PFSK-1 (cell line): ENCODE measurements at regions not wholly inside any gene's neighbourhood (a gene's known extent, or its start where the extent isn't known, plus 50 kb on each side); places are given as distances from the start of the nearest gene placed in this dataset.

Experiments
- FOXP2 ChIP-seq: optimal IDR thresholded peaks from 2 replicates; pipeline ENCODE3; 2011; ENCODE audit warnings: borderline replicate concordance, control low read depth, inconsistent platforms; ENCODE audit not compliant: insufficient read depth; ENCODE audit errors: extremely low read length, extremely low read depth
- POLR2AphosphoS5 ChIP-seq: IDR thresholded peaks from 2 replicates; pipeline ENCODE4 v1.6.1; 2012; ENCODE audit warnings: low read depth, mild to moderate bottlenecking, control low read depth, low read length, moderate library complexity
- SIN3A ChIP-seq: IDR thresholded peaks from 2 replicates; pipeline ENCODE4 v1.6.1; 2012; ENCODE audit warnings: mild to moderate bottlenecking, low read length, moderate library complexity, borderline replicate concordance; ENCODE audit not compliant: insufficient read depth
- TAF1 ChIP-seq: IDR thresholded peaks from 2 replicates; pipeline ENCODE4 v1.6.1; 2012; ENCODE audit warnings: low read length, control low read depth, borderline replicate concordance; ENCODE audit not compliant: insufficient read depth
- TF ChIP-seq, protein P1 (sequence below), 2 experiments: IDR thresholded peaks; 2 replicates each; pipeline versions ENCODE4 v1.6.1 to v1.8.0; 2011 to 2012; ENCODE audit warnings: low read depth in 2 of 2, low read length in 2 of 2, control low read depth in 1 of 2, inconsistent platforms in 1 of 2, mild to moderate bottlenecking in 1 of 2, moderate library complexity in 1 of 2; ENCODE audit not compliant: insufficient read depth in 1 of 2

DNA sequence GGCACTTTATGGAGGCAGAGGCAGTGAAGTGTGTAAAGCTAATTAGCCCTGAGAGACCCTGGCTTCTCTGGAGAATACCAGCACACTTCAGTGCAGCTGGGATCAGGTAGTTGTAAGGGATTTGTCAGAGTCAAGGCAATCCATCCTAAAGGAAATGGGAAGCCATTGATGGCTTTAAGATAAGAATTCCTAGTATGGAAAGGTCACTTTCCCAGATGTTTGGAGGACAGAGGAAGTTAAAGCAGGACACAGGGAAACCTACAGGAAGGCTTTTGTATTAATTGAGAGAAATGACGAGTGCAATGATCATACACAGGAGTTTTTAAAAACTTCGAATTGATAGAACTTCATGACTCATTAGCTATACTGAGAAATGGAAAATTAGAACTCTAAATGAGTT lies 254.4 kb downstream of the SLC16A7 start:
- no peak for TF ChIP-seq TAF1
- TF ChIP-seq POLR2AphosphoS5, result no peak
- TF ChIP-seq, protein P1, sequence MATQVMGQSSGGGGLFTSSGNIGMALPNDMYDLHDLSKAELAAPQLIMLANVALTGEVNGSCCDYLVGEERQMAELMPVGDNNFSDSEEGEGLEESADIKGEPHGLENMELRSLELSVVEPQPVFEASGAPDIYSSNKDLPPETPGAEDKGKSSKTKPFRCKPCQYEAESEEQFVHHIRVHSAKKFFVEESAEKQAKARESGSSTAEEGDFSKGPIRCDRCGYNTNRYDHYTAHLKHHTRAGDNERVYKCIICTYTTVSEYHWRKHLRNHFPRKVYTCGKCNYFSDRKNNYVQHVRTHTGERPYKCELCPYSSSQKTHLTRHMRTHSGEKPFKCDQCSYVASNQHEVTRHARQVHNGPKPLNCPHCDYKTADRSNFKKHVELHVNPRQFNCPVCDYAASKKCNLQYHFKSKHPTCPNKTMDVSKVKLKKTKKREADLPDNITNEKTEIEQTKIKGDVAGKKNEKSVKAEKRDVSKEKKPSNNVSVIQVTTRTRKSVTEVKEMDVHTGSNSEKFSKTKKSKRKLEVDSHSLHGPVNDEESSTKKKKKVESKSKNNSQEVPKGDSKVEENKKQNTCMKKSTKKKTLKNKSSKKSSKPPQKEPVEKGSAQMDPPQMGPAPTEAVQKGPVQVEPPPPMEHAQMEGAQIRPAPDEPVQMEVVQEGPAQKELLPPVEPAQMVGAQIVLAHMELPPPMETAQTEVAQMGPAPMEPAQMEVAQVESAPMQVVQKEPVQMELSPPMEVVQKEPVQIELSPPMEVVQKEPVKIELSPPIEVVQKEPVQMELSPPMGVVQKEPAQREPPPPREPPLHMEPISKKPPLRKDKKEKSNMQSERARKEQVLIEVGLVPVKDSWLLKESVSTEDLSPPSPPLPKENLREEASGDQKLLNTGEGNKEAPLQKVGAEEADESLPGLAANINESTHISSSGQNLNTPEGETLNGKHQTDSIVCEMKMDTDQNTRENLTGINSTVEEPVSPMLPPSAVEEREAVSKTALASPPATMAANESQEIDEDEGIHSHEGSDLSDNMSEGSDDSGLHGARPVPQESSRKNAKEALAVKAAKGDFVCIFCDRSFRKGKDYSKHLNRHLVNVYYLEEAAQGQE (IDR thresholded peaks at IDR 0.05; ENCODE audit: insufficient read depth in 1 of 2, low read depth in 2 of 2, low read length in 2 of 2), result no peak
- no peak for TF ChIP-seq FOXP2
- TF ChIP-seq SIN3A, result no peak

GRCh38 chr12:59858508-59859170 lies 262.8 kb downstream of the SLC16A7 start:
- TF ChIP-seq POLR2AphosphoS5 (no peak), SIN3A (no peak), FOXP2 (no peak), TAF1 (no peak)
- TF ChIP-seq, protein P1 (IDR thresholded peaks at IDR 0.05; ENCODE audit: insufficient read depth in 1 of 2, low read depth in 2 of 2, low read length in 2 of 2), result no peak

DNA sequence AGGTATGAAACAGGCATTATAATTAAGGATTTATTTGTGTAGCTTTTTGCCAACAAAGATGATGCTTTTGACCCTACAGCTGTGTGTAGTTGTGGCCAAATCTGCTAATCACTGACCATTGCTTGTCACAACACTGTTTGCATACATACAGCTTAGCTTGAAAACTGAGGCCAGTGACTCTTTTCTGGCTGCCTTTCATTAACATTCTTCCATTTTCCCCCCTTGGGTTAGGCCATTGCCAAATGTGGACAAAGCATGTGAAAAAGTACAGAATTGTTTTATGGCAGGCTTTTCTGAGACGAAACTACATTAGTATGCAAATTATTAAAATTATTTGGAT lies 263.3 kb downstream of the SLC16A7 start:
- TF ChIP-seq, protein P1 (IDR thresholded peaks at IDR 0.05; ENCODE audit: insufficient read depth in 1 of 2, low read depth in 2 of 2, low read length in 2 of 2), result no peak
- TF ChIP-seq SIN3A (no peak), FOXP2 (no peak), POLR2AphosphoS5 (no peak), TAF1 (no peak)

- TF ChIP-seq, protein P1 (IDR thresholded peaks at IDR 0.05; ENCODE audit: insufficient read depth in 1 of 2, low read depth in 2 of 2, low read length in 2 of 2), result no peak
- TF ChIP-seq FOXP2, result no peak
- no peak for TF ChIP-seq SIN3A
- TF ChIP-seq TAF1, result no peak
- TF ChIP-seq POLR2AphosphoS5, result no peak
Measured at GRCh38 chr12:59861635-59862034, 265.8 kb downstream of the SLC16A7 start.

DNA sequence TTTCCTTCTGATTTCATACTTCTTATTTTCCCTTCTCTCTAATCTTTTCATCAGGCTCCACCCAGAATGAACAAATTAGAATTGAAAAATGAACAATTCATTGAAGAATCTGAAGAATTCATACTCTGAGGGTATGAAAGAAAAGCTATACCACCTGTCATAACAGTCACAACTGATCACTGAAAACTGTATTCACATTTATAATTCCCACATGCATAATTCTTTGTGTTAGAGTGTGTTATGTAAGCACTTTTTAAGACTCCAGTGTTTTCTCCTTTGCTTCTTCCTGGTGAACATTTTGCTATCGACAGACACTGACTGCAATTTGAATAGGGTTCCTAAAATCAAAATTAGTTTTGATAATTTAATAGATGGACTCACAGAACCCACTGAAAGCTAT lies 271.2 kb downstream of the SLC16A7 start:
- TF ChIP-seq SIN3A, result no peak
- no peak for TF ChIP-seq FOXP2
- TF ChIP-seq, protein P1 (IDR thresholded peaks at IDR 0.05; ENCODE audit: insufficient read depth in 1 of 2, low read depth in 2 of 2, low read length in 2 of 2), result no peak
- TF ChIP-seq TAF1, result no peak
- TF ChIP-seq POLR2AphosphoS5, result no peak
